Mesothelial cell of epicardium (in vitro differentiated cells): ENCODE measurements at regions not wholly inside any gene's neighbourhood (a gene's known extent, or its start where the extent isn't known, plus 50 kb on each side); places are given as distances from the start of the nearest gene placed in this dataset.

Experiments
- DNase-seq, 2 experiments: peaks; one replicate each; pipeline ENCODE4 v3.0.0; 2021; ENCODE audit warnings: low spot score in 2 of 2; ENCODE audit not compliant: unreplicated experiment in 2 of 2
- H3K27ac Mint-ChIP-seq: 2 replicates; pipeline ENCODE4 v1.8.0; 2021; ENCODE audit warnings: mixed read lengths
- H3K27me3 Mint-ChIP-seq: 2 replicates; pipeline ENCODE4 v1.8.0; 2021; ENCODE audit warnings: low read depth, mixed read lengths
- H3K36me3 Mint-ChIP-seq: 2 replicates; pipeline ENCODE4 v1.8.0; 2021; ENCODE audit warnings: mixed read lengths
- H3K4me1 Mint-ChIP-seq: 2 replicates; pipeline ENCODE4 v1.8.0; 2021; ENCODE audit warnings: mixed read lengths
- H3K4me3 Mint-ChIP-seq: 2 replicates; pipeline ENCODE4 v1.8.0; 2021; ENCODE audit warnings: mild to moderate bottlenecking, moderate library complexity, mixed read lengths
- H3K9me3 Mint-ChIP-seq: 2 replicates; pipeline ENCODE4 v1.8.0; 2021; ENCODE audit warnings: mixed read lengths
- TF ChIP-seq, protein P1 (sequence below): fragments of 200-600 bp; sonication (generic); IDR thresholded peaks from one replicate; pipeline ENCODE4 v1.5.0; 2021; ENCODE audit warnings: antibody characterized with exemption; ENCODE audit not compliant: unreplicated experiment

GRCh38 chr10:8194050-8194449 lies 139.6 kb downstream of the GATA3 start:
- no peak for DNase-seq
- H3K4me3 Mint-ChIP-seq = no peak overlapping the region
- H3K36me3 Mint-ChIP-seq = no peaks in the 10 kb centered on the region
- peaks cover 6% of the 10 kb centered on the region for H3K4me1 Mint-ChIP-seq
- TF ChIP-seq, protein P1, sequence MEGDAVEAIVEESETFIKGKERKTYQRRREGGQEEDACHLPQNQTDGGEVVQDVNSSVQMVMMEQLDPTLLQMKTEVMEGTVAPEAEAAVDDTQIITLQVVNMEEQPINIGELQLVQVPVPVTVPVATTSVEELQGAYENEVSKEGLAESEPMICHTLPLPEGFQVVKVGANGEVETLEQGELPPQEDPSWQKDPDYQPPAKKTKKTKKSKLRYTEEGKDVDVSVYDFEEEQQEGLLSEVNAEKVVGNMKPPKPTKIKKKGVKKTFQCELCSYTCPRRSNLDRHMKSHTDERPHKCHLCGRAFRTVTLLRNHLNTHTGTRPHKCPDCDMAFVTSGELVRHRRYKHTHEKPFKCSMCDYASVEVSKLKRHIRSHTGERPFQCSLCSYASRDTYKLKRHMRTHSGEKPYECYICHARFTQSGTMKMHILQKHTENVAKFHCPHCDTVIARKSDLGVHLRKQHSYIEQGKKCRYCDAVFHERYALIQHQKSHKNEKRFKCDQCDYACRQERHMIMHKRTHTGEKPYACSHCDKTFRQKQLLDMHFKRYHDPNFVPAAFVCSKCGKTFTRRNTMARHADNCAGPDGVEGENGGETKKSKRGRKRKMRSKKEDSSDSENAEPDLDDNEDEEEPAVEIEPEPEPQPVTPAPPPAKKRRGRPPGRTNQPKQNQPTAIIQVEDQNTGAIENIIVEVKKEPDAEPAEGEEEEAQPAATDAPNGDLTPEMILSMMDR = no peak
- H3K9me3 Mint-ChIP-seq = no peaks in the 10 kb centered on the region
- H3K27ac Mint-ChIP-seq = peak overlapping the region; percentile 69
- peaks cover 3% of the 10 kb centered on the region for H3K27me3 Mint-ChIP-seq

DNA sequence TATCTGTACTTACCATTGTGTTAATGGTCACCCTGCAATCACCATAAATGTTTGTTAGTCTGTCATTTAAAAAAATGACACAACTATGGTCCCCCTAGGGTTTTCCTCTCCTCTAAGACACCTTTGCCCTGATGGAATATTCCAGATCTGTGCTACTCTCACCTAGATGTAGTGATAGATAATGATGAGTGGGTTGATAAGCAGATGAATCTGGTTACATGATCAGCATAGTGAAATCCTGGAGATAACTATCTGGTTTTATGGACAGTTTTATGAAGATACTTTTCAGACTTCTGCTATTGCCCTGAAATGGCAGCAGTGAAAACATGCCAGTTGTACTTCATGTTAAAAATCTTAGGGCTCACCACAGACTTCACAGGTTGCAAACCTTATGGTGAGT lies 152.4 kb downstream of the GATA3 start:
- no peak for DNase-seq
- Mint-ChIP-seq H3K9me3 (no peaks in the 10 kb centered on the region), H3K4me3 (no peak overlapping the region), H3K36me3 (no peaks in the 10 kb centered on the region), H3K27ac (no peak overlapping the region), H3K4me1 (no peaks in the 10 kb centered on the region), H3K27me3 (no peaks in the 10 kb centered on the region)
- TF ChIP-seq, protein P1 = no peak

DNA sequence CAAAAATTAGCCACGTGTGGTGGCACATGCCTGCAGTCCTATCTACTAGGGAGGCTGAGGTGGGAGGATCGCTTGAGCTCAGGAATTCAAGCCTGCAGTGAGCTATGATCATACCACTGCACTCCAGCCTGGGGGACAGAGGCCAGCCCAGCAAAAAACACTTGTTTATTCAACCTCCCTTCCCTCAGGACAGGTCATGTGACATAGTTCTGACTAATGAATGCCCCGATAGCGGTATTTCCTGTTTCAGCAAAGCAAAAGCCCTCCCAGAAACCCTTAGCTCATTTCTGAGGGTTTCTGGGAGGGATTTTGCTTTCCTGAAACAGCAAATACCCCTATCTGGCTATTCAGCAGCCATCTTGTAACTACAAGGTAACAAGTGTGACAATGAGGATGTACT lies 157.1 kb downstream of the GATA3 start:
- no peaks in the 10 kb centered on the region for H3K9me3 Mint-ChIP-seq
- no peaks in the 10 kb centered on the region for H3K27me3 Mint-ChIP-seq
- no peak for DNase-seq
- TF ChIP-seq, protein P1 = no peak
- no peak overlapping the region for H3K4me3 Mint-ChIP-seq
- H3K36me3 Mint-ChIP-seq = no peaks in the 10 kb centered on the region
- H3K4me1 Mint-ChIP-seq = peaks cover 5% of the 10 kb centered on the region
- H3K27ac Mint-ChIP-seq = no peak overlapping the region

- Mint-ChIP-seq H3K9me3 (peaks cover under 1% of the 10 kb centered on the region), H3K4me3 (no peak overlapping the region), H3K27ac (no peak overlapping the region), H3K36me3 (no peaks in the 10 kb centered on the region), H3K4me1 (peaks cover 5% of the 10 kb centered on the region), H3K27me3 (no peaks in the 10 kb centered on the region)
- no peak for DNase-seq
- TF ChIP-seq, protein P1 = no peak
These were observed 159.2 kb downstream of the GATA3 start for GRCh38 chr10:8213735-8214134.

DNA sequence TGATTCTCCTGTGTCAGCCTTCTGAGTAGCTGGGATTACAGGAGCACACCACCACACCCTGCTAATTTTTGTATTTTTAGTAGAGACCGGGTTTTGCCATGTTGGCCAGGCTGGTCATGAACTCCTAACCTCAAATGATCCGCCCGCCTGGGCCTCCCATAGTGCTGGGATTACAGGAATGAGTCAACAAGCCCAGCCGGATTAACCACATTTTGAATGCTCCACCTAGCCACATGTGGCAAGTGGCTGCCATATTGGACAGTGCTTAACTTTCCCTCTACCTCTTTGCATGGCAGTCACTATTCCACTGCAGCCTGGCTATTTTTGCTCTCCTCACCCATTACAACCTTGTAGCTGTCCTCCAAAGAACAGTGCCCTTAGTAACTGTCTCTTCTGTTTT lies 160.1 kb downstream of the GATA3 start:
- TF ChIP-seq, protein P1 = no peak
- H3K4me3 Mint-ChIP-seq = no peak overlapping the region
- no peaks in the 10 kb centered on the region for H3K27me3 Mint-ChIP-seq
- H3K27ac Mint-ChIP-seq = no peak overlapping the region
- H3K36me3 Mint-ChIP-seq = no peaks in the 10 kb centered on the region
- peaks cover 3% of the 10 kb centered on the region for H3K9me3 Mint-ChIP-seq
- DNase-seq = no peak
- H3K4me1 Mint-ChIP-seq = peaks cover 5% of the 10 kb centered on the region

- DNase-seq = no peak
- Mint-ChIP-seq H3K9me3 (peaks cover 3% of the 10 kb centered on the region), H3K27me3 (no peaks in the 10 kb centered on the region), H3K4me3 (no peak overlapping the region), H3K36me3 (no peaks in the 10 kb centered on the region), H3K4me1 (peaks cover 5% of the 10 kb centered on the region), H3K27ac (no peak overlapping the region)
- TF ChIP-seq, protein P1 = no peak
These were observed 162.4 kb downstream of the GATA3 start for GRCh38 chr10:8216893-8217292.
